HK-2 (cell line): ENCODE measurements at regions not wholly inside any gene's neighbourhood (a gene's known extent, or its start where the extent isn't known, plus 50 kb on each side); places are given as distances from the start of the nearest gene placed in this dataset.
"Not testable (repeated sequence)": the region's sequence is repeated elsewhere in the genome, so short reads cannot be mapped to it uniquely, and the experiment has no call there.

Experiments
- DNase-seq: peaks from one replicate; pipeline ENCODE4 v3.0.0-alpha.2; 2018; ENCODE audit not compliant: unreplicated experiment

DNA sequence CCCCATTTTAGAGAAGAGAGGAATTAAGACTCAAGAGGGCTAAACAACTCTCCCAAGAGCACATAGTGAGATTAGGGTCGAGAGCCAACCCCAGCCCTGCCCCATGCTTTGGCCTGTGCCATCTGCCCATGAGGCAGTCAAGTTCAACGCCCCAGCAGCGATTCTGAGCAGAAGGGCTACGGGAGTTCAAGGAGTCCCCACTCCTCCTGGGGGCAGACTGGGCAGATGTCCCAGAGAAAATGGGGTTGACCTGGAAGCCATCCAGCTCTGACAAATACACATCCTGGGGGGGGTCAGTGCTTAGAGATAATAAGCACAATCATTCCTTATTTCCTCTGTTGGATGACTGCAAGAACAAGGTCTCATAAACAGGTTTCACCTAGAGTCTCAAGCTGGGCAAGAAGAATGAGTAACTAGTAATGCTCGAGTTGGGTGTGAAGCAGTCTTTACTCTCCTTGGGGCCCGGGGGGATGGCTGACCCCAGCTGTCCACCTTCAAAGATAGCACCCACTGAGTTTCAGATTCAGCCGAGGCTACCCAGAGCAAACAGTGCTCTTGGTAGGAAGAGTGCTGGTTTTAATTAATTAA is 716.4 kb downstream of the RNF144A start:
- DNase-seq: no peak

DNA sequence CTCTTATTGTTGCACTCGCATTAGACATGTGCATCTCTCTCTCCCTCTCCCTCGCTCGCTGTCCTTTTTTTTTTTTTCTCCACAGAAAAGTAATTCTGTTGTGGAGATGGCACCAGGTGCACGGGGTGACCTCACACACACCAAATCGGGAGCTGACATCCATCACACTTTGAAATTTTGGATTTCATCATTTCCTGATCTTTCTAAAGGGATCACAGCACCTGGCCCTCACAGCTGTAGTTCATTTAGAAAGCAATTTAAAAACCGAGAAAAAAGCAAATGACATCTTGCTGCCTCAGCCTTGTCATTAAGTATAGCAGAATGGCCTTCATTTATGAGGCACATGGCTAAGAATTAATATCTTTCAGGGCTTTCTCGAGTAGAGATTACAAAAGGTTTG is 717.2 kb downstream of the RNF144A start:
- no peak for DNase-seq

DNA sequence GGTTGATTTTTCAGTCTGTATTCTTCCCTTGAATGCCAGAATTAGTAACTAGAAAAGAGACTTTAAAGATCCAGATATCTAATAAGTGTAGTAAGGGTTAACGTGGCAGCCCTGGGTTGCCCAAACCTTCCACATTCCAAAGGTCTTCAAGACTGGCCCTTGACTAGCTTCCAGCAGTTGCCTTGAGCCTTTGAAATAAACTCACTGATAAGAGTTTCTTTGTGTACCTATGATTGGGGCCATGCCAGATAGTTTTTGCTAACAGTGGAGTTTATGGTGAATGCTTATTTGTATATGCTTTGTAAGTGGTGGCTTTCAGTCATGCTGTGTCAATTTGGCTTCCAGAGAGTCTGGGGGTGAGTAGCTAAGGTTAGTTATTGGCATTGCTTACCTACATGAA is 722.3 kb downstream of the RNF144A start:
- DNase-seq: no peak

DNA sequence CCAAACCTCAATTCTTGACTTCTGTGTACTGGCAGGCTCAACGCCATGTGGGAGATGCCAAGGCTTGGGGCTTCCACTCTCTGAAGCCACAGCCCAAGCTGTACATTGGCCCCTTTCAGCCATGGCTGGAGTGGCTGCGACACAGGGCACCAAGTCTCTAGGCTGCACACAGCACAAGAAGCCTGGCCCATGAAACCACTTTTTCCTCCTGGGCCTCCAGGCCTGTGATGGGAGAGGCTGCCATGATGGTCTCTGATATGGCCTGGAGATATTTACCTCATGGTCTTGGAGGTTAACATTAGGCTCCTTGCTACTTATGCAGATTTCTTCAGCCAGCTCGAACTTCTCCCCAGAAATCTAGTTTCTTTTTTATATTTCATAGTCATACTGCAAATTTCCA is 724.1 kb downstream of the RNF144A start:
- not testable (repeated sequence) for DNase-seq

DNA sequence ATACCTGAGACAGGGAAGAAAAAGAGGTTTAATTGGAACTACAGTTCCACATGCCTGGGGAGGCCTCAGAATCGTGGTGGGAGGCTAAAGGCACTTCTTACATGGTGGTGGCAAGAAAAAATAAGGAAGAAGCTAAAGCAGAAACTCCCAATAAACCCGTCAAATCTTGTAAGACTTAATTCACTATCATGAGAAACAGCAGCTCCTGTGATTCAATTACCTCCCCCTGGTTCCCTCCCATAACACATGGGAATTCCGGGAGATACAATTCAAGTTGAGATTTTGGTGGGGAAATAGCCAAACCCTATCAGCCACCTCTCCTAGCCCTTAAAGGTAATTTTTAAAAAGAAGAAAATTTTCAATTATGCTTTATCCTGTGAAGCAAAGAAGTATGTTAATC is 728.8 kb downstream of the RNF144A start:
- DNase-seq: no peak

DNA sequence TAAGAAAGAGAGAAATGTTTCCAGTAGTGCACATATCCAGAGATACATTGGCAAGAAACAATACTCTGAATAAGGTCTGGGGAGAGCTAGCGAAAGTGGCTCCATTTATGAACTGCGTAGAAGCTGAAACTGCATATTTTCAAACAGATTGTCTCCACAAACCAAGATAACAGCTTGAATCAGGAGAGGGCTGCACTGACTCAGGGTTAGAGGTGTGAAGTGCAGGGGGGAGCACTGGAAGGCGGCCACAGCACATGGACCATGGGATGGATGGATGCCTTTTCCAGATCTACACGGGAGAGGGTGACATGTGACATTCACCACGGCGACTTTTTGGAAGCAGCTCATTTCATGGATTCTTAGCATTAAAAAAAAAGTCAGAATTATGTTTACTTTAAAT is 729.4 kb downstream of the RNF144A start:
- DNase-seq: no peak

DNA sequence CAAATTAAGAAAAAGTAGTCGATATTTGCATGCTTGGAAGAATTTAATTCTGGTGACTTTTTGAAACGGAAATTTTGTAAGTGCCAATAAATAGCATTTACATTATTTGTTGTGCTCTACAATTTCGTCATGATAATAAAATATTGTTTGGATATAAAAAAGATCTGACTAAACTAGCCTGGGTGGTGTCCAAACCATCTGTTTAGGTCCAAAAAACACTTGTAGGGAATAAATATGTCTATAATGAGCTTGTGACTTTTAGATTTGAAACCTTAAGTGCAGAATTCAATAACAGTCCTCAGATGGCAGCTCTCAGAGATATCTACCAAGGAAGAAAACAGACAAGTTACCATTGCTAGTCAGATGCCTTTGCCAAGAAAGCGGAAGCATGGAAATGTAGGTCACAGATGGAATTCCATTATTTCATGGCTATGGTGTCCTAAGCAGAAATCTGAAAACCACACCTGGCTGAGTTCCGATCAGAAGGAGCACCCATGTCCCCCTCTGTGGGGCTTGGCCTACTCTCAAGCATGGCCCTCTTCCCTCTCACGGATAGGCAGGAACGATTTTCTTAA is 731.1 kb downstream of the RNF144A start:
- DNase-seq: no peak

DNA sequence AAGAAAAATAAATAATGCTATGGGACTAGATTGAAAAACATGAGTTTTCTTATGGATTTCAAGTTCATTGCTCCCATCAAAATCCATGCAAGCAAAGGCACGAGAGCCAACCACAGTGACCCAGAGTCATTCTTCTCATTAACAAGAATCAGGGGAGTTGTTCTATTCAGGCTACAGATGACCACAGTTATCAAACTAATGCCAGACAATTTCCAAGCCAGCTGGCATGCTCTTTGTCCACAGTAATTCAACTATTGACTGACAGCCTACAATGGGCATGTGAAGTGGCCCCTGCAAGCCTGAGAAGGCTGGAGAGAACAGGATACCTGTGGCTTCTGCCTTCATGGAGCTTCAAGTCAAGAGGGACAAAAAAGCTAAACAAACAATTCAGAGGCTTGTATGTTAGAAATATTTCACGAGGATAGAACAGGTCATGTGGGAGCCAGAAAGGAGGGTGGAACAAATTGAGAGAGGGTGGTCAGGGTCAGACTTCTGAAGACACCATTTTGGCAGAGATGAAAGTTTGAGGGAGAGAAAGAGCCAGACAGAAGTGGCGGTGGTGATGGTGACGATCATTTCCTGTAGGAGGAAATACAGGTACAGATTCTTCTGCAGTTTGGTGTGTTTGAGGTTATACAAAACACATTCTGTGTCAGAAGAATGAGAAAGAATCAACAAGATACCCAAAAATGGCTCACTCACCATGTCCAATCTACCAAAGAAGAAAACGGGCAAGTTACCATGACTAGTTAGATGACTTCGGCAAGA is 732.4 kb downstream of the RNF144A start:
- no peak for DNase-seq

DNA sequence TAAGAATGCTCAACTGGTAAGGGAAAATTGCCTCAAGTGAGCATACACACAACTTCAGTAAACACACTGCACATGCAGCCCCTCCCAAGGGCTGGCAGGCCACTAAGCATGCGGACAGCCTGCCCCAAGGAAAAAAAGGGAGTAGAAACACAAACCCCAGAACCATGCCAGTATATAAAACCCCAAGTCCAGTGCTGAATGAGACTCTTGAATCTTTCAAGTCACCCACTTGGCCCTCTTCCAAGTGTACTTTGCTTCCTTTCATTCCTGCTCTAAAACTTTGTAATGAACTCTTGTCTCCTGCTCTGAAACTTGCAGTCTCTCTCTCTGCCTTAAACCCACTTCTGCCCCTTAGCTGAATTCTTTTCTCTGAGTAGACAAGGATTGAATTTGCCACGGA is 736.4 kb downstream of the RNF144A start:
- DNase-seq: no peak

DNA sequence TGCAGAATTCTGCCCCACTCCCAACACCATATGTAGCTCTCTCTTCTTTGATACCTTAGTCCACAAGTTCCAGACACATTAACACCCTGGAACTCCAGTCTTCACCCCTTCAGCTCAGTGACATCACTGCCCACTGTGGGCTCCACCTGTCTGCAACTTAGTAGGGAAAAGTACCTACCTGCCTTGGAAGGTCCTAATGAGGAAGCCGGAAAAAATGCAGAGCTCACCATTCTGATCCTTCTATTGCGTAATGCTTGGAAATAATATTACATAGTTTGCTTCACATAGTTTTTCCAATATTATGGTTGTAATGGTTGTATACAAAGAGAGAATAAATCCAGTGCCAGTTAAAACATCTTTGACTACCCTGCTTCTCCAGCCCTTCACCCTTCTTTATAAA is 738.4 kb downstream of the RNF144A start:
- no peak for DNase-seq

DNA sequence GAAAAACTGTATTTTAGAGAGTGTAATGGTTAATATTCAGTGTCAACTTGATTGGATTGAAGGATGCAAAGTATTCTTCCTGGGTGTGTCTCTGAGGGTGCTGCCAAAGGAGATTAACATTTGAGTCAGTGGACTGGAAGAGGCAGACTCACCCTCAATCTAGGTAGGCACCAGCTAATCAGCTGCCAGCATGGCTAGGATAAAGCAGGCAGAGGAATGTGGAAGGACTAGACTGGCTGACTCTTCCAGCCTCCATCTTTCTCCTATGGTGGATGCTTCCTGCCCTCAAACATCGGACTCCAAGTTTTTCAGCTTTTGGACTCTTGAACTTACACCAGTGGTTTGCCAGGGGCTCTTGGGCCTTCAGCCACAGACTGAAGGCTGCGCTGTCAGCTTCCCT is 740.3 kb downstream of the RNF144A start:
- not testable (repeated sequence) for DNase-seq

DNA sequence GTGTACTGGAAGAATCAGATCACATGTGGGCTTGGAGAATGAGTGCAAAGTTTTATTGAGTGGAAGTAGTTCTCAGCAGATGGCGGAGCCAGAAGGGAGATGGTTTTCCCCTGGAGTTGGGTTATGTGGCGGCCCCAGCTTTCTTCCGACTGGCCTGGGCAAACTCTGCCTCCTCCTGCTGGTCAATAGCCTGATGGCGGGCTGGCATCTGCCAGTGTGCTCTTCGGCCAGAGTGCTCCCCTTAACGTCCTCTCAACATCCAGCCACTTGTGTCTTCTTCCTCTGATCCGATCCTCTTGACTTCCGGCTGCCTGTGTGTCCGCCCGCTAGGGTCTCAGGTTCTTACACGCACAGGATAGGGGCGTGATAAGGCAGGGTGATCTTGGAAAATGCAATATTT is 741.3 kb downstream of the RNF144A start:
- DNase-seq: no peak

DNA sequence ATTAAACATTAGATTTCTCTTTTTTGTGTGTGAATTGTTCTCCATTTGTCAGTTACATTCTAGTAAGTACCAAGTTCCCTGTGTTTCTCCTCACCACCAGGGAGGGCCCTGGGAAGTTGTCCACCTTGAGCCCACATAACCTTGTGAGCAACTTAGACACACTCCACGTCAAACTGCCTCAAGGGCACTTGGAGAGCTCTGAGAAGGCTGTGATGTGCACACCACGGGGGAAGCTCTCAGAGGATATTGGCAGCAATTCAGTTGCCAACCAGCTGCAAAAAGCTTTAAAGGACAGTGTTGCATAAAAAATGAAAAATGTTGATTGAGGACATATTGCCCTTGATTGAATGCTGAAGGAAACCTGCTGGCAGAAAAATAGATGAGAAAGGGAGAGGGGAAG is 743.6 kb downstream of the RNF144A start:
- DNase-seq: no peak

DNA sequence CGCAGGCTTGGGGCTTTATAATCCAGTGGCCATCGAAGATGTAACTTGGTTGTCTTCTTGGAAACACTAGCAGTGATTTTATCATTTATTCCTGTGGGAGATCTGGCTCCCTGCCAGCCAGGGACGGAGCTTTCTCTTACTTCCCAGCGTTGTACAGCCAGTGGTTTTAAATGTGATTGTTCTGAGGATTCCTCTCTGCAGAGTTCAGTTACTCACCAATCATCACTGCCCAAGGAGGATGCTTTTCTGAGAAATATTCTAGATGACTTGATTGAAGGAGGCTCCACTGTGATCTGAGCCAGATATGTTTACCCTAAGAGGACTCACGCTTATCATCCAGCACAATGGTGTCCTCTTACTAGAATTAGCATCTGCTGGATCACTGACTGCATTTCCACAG is 744.3 kb downstream of the RNF144A start:
- no peak for DNase-seq

DNA sequence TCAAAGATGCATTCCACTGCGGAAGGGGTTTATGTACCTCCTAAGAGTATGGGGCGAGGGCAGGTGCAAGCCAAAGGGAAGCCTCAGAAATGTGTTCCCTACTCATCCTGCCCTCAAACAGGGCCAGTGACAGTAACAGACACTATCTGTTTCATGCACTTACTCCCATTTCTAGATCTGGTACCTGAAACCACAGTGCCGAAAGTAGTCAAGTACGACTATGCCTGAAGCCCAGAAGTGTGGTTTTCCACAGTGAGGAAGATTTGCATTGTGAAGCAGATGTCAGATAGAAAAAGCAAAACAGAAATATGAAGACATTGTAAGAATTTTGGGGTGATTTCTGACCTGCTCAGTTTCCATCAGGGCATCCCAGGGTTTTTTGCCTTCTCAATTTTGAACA is 748.7 kb downstream of the RNF144A start:
- no peak for DNase-seq

DNA sequence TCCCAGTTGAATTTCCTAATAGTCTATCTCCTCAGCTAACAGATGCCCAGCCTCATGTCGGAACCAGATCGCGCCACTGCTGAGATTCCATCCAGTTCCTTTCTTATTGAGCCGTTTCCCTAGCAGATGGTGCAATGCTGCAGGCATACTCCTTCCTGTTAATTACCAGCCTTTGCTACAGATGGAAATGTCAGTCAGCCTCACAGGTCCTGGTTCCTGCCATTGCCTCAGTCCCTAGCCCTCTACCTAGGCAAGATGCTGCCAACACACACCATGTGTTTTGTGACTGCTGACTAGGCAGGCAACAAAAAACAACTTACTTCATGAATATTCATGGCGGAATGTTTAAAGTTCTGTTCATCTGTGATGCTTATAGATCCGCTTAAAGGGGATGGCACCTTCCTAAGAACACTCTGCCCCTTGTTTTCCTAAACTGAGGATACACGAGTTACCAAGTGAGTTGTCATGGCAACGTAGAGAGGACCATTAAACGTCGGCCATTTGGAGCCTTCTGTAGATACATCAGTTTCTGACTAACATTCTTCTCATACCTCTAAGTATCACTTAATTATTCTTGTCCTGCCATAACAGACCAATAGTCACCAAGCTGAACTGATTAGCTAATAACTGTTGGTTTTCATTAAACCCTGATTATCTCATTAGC is 749.5 kb downstream of the RNF144A start:
- no peak for DNase-seq

DNA sequence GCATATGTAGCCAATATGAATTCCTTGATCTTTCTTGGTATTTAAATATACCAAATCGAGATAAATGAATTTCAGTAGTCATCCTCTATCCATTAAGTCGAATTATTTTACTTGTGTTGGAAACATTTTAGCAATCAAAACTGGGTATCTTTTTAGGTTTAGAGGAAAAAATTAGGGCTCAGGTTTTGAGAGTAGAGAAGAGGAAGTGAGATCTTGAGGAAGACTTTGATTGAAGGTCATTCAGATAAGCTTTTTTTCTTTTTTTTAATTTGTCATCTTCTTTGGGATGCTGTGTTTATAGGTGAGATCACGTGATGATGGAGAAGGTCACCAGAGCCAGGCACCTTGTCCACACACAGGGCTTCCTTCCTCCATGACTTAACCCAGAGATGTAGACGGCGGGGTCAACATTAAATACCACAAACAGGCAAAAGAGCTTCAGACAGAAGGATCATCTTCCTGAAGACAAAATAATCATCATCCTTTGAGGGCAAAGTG is 750.1 kb downstream of the RNF144A start:
- DNase-seq: no peak

DNA sequence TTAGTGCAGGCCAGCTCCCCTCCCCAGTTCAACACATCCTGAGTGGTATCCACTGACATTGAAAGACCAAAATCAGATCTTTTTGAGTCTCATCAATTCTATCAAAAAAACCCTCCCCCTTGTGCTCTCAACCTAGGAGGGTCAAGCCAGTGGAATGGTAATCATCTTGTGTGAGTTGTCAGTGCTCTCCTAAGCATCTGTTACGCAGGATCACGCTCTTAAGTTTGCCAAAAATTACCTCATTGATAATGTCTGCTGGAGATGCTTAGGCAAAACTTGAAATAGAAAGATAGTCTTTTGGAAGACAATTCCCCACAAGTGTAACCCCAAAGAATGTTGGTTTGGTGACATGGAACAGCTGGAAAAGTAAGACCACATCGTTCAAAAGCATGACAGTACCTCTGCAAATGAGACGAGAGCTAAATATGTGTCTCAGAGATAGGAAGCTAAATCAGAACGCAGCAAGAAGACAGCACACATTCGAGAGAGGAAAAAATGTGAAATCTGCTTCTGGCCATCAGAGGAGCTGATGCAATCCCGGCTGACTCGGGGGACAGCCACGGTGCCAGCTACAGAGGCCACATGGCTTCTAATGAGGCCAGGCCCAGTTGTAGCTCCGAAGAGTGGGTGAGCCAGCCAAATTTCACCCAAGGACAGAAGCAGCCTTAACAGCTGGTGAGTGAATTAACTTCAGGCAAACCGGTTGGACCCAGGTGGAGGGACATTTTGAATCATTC is 753.9 kb downstream of the RNF144A start:
- DNase-seq: no peak

DNA sequence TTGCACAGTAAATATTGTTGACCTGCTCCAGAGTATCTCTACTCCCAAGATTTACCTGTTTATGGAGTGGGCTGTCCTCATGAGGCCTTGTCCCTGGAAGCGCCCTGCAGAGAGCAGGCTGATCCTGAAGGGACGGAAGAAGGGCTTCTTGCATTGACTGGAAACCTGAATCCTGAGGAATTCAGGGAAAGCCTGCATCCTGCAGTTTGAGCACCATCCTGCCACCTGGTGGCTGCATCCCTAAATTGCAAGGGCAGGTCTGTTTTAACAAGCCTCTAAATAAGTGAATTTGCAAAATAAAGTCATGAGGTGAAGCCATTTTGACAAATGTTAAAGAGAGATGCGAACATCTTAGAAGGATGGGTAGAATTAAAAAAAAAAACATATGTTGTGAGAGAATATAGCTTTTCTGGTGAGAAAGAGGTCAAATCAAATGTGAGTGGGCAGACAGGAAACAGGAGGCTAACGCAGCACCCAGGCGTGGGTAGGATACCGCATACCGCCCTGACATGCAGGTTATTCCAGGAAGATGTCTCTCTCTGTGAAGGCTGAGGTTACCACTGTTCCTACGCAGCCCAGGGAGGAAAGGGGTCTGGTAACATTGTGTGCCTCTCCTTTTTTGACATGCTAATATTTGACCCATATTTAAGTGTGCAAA is 754.9 kb downstream of the RNF144A start:
- peak; percentile 43 for DNase-seq

DNA sequence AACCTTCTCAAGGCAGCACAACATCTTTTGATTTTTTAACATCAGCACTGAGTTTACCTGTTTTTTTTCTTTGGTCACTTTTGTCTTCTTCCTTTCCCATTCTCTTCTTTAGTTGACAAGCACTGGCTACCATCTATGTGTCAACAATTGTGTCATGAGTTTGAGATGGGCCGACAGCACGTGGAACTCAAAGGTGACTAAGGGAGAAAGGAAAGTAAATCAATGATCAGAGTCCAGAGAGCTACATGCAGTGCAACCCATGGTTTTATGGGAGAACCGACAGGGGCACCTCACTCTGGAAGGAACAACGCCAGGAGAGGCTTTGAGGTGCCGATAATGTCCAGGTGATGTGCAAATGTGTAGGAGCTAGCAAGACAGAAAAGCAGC is 755.5 kb downstream of the RNF144A start:
- DNase-seq: no peak

DNA sequence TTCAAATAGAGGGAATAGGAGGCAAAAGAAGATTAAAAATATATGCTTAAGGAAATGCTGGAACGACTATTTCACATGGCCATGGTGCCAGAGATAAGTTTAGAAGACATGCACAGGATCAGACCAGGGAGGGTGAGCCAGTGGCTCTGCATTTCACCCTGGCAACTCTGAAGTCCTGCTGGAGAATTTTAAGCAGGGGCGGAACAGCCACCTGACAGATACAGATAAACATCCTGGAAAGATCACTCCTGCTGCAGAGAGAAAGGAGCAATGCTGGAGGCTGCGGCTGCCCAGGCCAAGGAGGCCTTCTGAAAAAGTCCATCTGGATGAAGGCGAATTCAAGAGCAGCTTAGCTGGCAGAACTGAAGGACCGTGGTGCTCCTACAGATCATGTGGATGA is 755.9 kb downstream of the RNF144A start:
- DNase-seq: no peak

DNA sequence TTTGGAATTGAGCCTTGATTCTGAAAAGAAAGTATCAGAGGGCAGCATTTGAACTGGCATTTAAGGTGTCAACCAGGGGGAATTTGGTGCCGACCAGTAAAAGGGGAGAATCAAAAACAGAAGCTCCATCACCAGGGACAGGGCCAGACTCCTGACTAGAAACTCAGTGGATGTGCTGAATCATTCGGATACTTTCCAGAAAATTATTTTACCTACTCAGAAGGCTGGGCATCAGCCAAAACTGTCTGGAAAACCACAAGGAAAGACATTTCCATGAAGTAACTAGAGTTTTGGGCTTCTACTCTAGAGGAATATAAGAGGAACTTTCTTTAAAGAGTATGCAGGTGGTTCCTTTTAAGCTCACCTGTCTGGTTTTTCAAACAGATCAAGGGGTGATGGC is 756.6 kb downstream of the RNF144A start:
- DNase-seq: no peak
